Kidney epithelial cell (primary cell): ENCODE measurements at regions not wholly inside any gene's neighbourhood (a gene's known extent, or its start where the extent isn't known, plus 50 kb on each side); places are given as distances from the start of the nearest gene placed in this dataset.

Experiments
- DNase-seq: peaks from one replicate; pipeline ENCODE4 v3.0.0-alpha.2; 2010; ENCODE audit warnings: low read depth
- H3K27me3 ChIP-seq: 2 replicates; pipeline ENCODE4 v1.6.0; 2011; ENCODE audit warnings: low read length; ENCODE audit not compliant: control insufficient read depth, insufficient read depth
- H3K36me3 ChIP-seq: 2 replicates; pipeline ENCODE4 v1.5.1; 2011; ENCODE audit warnings: low read length; ENCODE audit not compliant: control insufficient read depth, insufficient read depth
- H3K4me3 ChIP-seq: 2 replicates; pipeline ENCODE4 v1.5.1; 2011; ENCODE audit warnings: low read depth, mild to moderate bottlenecking, control low read depth, low read length
- TF ChIP-seq, protein P1 (sequence below): IDR thresholded peaks from 2 replicates; pipeline ENCODE4 v1.5.1; 2011; ENCODE audit warnings: mild to moderate bottlenecking, moderate library complexity, low read length, control low read depth, inconsistent platforms; ENCODE audit not compliant: insufficient read depth, poor library complexity, severe bottlenecking

DNA sequence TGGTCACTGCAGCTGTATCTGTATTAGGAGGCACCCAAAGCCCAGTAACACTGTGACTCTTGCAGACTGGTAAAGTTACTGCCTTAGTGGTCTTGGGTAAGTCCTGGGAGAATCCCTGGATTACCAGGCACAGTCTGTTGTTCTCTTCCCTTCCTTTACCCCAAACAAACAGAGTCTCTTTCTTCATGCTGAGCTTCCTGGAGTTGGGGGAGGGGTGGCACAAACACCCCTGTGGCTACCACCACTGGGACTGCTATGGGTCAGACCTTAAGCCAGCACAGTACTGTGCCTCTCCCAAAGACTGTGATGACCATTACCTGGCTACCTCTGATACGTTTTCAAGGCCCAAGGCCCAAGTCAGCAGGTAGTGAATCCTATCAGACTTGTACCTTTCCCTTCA, 59.9 kb upstream of the FAM3C start:
- DNase-seq: no peak
- Histone ChIP-seq H3K4me3 (no peak overlapping the region), H3K27me3 (no peaks in the 10 kb centered on the region), H3K36me3 (no peaks in the 10 kb centered on the region)
- TF ChIP-seq, protein P1, sequence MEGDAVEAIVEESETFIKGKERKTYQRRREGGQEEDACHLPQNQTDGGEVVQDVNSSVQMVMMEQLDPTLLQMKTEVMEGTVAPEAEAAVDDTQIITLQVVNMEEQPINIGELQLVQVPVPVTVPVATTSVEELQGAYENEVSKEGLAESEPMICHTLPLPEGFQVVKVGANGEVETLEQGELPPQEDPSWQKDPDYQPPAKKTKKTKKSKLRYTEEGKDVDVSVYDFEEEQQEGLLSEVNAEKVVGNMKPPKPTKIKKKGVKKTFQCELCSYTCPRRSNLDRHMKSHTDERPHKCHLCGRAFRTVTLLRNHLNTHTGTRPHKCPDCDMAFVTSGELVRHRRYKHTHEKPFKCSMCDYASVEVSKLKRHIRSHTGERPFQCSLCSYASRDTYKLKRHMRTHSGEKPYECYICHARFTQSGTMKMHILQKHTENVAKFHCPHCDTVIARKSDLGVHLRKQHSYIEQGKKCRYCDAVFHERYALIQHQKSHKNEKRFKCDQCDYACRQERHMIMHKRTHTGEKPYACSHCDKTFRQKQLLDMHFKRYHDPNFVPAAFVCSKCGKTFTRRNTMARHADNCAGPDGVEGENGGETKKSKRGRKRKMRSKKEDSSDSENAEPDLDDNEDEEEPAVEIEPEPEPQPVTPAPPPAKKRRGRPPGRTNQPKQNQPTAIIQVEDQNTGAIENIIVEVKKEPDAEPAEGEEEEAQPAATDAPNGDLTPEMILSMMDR: no peak

DNA sequence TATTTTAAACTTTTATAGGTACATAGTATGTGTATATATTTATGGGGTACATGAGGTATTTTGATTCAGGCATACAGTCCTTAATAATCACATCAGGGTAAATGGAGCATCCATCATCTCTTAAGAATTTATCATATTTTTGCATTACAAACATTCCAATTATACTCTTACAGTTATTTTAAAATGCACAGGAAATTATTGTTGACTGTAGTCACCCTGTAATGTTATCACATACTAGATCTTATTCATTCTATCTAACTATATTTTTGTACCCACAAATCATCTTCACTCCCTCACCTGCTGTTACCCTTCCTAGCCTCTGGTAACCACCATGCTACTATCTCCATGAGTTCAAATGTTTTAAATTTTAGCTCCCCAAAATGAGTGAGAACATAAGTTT, 56.3 kb upstream of the FAM3C start:
- Histone ChIP-seq H3K4me3 (no peak overlapping the region), H3K36me3 (no peaks in the 10 kb centered on the region), H3K27me3 (no peaks in the 10 kb centered on the region)
- TF ChIP-seq, protein P1: no peak
- DNase-seq: no peak

DNA sequence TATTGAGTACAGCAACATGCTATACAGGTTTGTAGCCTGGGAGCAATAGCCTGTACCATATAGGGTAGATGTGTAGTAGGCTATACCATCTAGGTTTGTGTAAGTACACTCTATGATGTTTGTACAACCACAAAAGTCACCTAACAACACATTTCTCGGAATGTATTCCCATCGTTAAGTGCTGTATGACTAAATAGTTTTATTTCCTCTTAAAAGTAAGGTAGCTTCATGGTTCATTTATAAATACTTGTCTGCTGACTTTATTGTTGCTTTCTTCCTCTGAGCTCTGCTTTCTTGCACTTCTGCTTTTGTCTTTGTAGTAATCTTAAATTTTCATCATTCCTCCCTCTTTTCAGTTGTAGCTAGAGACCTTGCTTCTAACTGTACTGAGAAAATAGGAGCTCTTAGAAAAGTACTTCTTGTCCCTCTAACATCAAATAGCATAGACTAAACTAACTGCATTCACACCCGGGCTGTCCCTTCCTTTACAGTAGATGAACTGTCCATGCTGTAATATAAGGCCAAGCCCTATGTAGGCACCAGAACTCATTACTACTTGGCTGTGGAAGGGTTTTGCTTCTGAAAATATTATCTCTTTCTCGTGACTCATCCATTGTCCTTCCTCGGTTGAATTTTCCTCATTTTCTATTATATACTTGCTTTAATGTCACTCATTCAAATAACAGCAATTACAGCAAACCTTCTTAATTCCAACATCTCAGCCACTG, 55.4 kb upstream of the FAM3C start:
- TF ChIP-seq, protein P1: no peak
- Histone ChIP-seq H3K36me3 (no peaks in the 10 kb centered on the region), H3K4me3 (no peak overlapping the region), H3K27me3 (no peaks in the 10 kb centered on the region)
- no peak for DNase-seq

DNA sequence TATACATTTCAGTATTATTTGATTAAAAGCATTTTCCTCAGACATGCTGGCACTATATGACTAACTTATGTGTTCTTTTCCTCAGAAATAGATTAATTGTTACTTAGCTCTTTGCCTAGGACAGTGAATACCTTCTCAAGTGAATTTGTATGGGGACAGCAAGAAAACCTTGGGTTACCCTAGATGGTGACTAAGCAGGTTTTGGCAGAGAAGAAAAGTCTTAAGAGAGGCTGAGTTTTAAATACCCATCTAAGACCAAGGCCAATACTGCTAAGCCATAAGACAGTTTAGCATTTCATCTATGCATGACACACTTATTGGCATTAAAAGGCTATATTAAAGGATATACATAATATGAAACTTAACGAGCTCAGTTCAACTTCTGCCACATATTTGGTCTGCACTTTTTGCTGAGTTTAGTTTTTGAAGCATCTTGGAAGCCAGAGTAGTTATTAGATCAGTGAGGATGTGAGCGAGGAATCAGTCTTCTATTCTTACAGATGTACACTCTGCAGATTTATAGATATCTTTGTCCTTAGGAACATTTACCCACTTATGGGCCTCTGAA, 54.6 kb upstream of the FAM3C start:
- Histone ChIP-seq H3K27me3 (no peaks in the 10 kb centered on the region), H3K36me3 (no peaks in the 10 kb centered on the region), H3K4me3 (no peak overlapping the region)
- TF ChIP-seq, protein P1: no peak
- DNase-seq: no peak

DNA sequence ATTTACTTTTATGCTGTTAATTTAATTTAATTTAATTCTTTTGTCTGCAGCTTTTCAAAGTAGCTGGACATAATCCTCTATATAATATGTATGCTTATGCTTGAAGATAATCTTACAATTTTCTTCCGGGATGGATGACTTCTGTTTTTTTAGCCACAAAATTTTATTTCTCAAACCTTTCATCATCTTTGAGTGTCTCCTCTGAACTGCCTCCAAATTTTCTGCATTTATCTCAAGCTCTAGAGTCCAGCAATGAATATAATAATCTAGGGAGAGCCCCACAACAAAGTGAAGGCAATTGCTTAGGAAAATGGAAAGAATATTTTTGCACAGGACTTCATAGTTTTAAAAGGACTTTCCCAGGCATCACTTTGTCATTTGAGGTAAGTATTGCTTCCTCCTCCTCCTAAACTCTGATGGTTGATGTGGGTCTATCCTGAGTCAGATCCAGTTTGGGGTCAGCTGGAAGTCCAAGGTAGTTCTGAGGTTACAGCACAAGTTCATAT, 53.7 kb upstream of the FAM3C start:
- DNase-seq: no peak
- Histone ChIP-seq H3K36me3 (no peaks in the 10 kb centered on the region), H3K4me3 (no peak overlapping the region), H3K27me3 (no peaks in the 10 kb centered on the region)
- TF ChIP-seq, protein P1: no peak
